ENCODE measurements at regions not wholly inside any gene's neighbourhood (a gene's known extent, or its start where the extent isn't known, plus 50 kb on each side); places are given as distances from the start of the nearest gene placed in this dataset.

DNA sequence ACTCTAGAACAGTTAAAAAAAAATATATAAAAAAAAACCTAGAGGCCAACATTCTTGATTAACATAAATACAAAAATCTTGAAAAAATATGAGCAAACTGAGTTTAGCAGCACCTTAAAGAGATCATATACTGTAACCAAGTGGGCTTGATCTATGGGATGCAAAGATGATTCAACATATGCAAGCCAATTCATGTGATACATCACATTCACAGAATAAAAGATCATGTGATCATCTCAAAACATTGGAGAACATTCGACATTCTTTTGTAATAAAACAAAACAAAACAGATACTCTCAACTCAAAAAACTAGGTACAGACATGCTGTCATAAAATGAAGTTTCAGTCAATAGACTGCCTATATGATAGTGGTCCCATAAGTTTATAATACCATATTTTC, 165.4 kb upstream of the NDST4 start:
- no peaks in the 10 kb centered on the region for H3K36me3 ChIP-seq
- DNase-seq (no peak), ATAC-seq (no peak)
- no peaks in the 10 kb centered on the region for H3K27me3 ChIP-seq
- H3K4me1 ChIP-seq, result no peaks in the 10 kb centered on the region
- intact Hi-C loops (cut with DNase I), result no loop called here
- no peak overlapping the region for H3K27ac ChIP-seq
- H3K9me3 ChIP-seq, result no peaks in the 10 kb centered on the region
- no peak overlapping the region for H3K4me3 ChIP-seq
- TF ChIP-seq, protein P1, sequence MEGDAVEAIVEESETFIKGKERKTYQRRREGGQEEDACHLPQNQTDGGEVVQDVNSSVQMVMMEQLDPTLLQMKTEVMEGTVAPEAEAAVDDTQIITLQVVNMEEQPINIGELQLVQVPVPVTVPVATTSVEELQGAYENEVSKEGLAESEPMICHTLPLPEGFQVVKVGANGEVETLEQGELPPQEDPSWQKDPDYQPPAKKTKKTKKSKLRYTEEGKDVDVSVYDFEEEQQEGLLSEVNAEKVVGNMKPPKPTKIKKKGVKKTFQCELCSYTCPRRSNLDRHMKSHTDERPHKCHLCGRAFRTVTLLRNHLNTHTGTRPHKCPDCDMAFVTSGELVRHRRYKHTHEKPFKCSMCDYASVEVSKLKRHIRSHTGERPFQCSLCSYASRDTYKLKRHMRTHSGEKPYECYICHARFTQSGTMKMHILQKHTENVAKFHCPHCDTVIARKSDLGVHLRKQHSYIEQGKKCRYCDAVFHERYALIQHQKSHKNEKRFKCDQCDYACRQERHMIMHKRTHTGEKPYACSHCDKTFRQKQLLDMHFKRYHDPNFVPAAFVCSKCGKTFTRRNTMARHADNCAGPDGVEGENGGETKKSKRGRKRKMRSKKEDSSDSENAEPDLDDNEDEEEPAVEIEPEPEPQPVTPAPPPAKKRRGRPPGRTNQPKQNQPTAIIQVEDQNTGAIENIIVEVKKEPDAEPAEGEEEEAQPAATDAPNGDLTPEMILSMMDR (IDR thresholded peaks at IDR 0.05), result no peak

DNA sequence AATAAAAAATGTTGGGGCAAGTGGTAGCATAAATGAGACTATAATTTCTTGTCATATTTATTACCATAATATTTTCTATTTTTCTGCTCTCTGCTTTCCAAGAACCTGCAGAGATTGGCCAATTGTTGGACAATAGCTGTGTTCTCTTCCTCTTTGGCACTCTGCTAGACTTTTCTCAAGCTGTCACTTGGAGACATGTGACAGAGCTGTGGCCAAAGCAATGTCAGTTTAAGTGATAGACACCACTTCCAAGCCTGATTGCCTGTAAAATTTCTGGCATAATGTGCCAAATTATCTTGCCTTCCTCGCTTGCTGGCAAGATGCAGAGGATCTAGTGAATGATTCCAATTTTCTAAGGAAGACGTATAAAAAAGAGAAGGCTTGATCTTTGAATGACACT, 162.2 kb upstream of the NDST4 start:
- peaks cover 0 to 4% of the 10 kb centered on the region in 2 donors for H3K4me1 ChIP-seq

DNA sequence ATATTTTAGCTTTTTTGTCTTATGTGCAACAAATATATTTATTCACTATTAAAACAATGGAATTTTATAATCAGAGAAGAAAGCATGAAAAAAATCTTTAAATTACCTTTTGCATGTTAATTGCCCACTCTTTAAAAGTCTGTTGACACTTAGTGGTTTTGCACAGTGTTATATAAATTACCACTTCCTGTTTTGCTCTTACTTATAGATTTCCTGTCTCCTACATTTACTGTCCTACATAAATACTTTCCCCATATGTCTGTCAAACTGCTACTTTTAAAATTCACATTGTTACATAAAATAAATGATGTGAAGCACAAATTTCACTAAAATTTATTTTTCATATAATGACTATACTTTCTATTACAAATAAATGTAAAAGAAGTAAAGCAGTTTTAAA, 161.1 kb upstream of the NDST4 start:
- ATAC-seq, result no peak
- Histone ChIP-seq H3K36me3 (no peaks in the 10 kb centered on the region), H3K4me1 (peaks cover 0 to 4% of the 10 kb centered on the region in 2 donors), H3K4me3 (no peak overlapping the region), H3K9me3 (no peaks in the 10 kb centered on the region), H3K27ac (no peak overlapping the region), H3K27me3 (no peaks in the 10 kb centered on the region)
- intact Hi-C loops (cut with DNase I), result no loop called here
- TF ChIP-seq, protein P1 (IDR thresholded peaks at IDR 0.05), result no peak
- DNase-seq, result no peak

More for the DNA sequence above, 162.2 kb upstream of the NDST4 start:
- DNase-seq, result peak in 1 of 4 donors; percentile 31
- H3K27ac ChIP-seq, result no peak overlapping the region
- H3K27me3 ChIP-seq, result no peaks in the 10 kb centered on the region
- H3K4me3 ChIP-seq, result no peak overlapping the region
- no peaks in the 10 kb centered on the region for H3K36me3 ChIP-seq
- no peak for ATAC-seq
- TF ChIP-seq, protein P1 (IDR thresholded peaks at IDR 0.05), result no peak
- intact Hi-C loops (cut with DNase I), result no loop called here
- H3K9me3 ChIP-seq, result no peaks in the 10 kb centered on the region

DNA sequence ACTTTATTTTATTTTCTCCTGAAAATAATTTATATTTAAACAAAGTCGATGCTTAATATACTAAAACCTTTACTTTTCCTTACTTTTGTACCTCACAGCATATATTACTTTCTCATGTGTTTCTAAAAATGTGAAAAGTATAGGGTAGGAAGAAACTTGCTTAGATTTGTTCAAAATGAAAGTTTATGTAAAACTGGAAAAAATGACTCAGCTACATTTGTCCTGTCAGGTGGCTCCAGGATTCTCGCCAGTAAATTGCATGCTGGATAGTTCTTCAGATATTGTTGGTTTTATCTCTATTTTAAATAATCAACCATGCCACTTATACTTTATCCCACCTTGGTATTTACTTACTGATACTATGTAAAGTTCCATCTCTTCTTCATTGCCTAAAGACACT, 159.2 kb upstream of the NDST4 start:
- DNase-seq (no peak), ATAC-seq (no peak)
- Histone ChIP-seq H3K27ac (no peak overlapping the region), H3K4me1 (peaks cover 0 to 4% of the 10 kb centered on the region in 2 donors), H3K36me3 (no peaks in the 10 kb centered on the region), H3K9me3 (no peaks in the 10 kb centered on the region), H3K4me3 (no peak overlapping the region), H3K27me3 (no peaks in the 10 kb centered on the region)
- intact Hi-C loops (cut with DNase I), result no loop called here
- TF ChIP-seq, protein P1 (IDR thresholded peaks at IDR 0.05), result no peak

DNA sequence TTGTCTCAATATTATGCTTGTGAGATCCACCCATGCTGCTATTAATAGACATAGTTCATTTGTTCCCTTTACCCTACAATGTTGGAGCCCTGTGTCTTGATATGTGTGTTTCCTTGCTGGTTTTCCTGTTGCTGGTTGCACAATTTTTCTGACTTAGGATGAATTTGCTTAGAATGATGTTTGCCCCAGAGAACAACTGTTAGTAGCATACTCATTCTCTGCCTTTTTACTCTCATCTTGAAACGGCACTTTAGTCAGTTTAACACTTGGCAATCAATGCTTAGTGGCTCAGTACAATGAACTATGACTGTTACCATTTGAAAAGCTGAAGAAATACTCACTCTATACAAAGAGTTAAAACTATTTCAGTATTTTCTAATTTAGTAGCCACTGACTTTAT, 158.8 kb upstream of the NDST4 start:
- H3K27me3 ChIP-seq, result no peaks in the 10 kb centered on the region
- DNase-seq (no peak), ATAC-seq (no peak)
- H3K9me3 ChIP-seq, result no peaks in the 10 kb centered on the region
- TF ChIP-seq, protein P1 (IDR thresholded peaks at IDR 0.05), result no peak
- H3K4me3 ChIP-seq, result no peak overlapping the region
- H3K36me3 ChIP-seq, result no peaks in the 10 kb centered on the region
- H3K27ac ChIP-seq, result no peak overlapping the region
- intact Hi-C loops (cut with DNase I), result no loop called here
- H3K4me1 ChIP-seq, result peaks cover 0 to 4% of the 10 kb centered on the region in 2 donors

Measured in left lung (tissue), 4 donors.